AG04450 (cell line): ENCODE measurements at regions not wholly inside any gene's neighbourhood (a gene's known extent, or its start where the extent isn't known, plus 50 kb on each side); places are given as distances from the start of the nearest gene placed in this dataset.

Experiments used
- CTCF ChIA-PET: fragments of 300-600, 350-600 bp; formaldehyde crosslinking; extraction: SDS; loops from one replicate; lab custom pipeline; 2022; ENCODE audit warnings: antibody characterized with exemption, inconsistent platforms; lab: Charles Lee
- POLR2A ChIA-PET: fragments of 350-600 bp; formaldehyde crosslinking; extraction: SDS; loops from one replicate; lab custom pipeline; 2021; ENCODE audit warnings: antibody characterized with exemption, inconsistent platforms; lab: Yijun Ruan, JAX
- DNase-seq: peaks from one replicate; pipeline ENCODE4 v3.0.0-alpha.2; 2011; ENCODE audit warnings: low read depth, low spot score
- H3K27ac ChIP-seq: one replicate; pipeline ENCODE4 v1.5.1; 2012; ENCODE audit warnings: low read depth, low read length, control low read depth
- H3K27me3 ChIP-seq: one replicate; pipeline ENCODE4 v1.6.0; 2012; ENCODE audit warnings: low read length; ENCODE audit not compliant: control insufficient read depth, insufficient read depth
- H3K4me3 ChIP-seq: 2 replicates; pipeline ENCODE4 v1.5.1; 2011; ENCODE audit warnings: mild to moderate bottlenecking, low read depth, low read length, control low read depth
- H3K9me3 ChIP-seq: 2 replicates; pipeline ENCODE4 v1.5.1; 2012; ENCODE audit warnings: low read length; ENCODE audit not compliant: control insufficient read depth, insufficient read depth
- TF ChIP-seq, protein P1 (sequence below): IDR thresholded peaks from 2 replicates; pipeline ENCODE4 v1.5.1; 2011; ENCODE audit warnings: low read depth, low read length, control low read depth, inconsistent platforms

GRCh38 chr1:208929575-208929974, 653.9 kb upstream of the CAMK1G start:
- no peak overlapping the region for H3K4me3 ChIP-seq
- TF ChIP-seq, protein P1, sequence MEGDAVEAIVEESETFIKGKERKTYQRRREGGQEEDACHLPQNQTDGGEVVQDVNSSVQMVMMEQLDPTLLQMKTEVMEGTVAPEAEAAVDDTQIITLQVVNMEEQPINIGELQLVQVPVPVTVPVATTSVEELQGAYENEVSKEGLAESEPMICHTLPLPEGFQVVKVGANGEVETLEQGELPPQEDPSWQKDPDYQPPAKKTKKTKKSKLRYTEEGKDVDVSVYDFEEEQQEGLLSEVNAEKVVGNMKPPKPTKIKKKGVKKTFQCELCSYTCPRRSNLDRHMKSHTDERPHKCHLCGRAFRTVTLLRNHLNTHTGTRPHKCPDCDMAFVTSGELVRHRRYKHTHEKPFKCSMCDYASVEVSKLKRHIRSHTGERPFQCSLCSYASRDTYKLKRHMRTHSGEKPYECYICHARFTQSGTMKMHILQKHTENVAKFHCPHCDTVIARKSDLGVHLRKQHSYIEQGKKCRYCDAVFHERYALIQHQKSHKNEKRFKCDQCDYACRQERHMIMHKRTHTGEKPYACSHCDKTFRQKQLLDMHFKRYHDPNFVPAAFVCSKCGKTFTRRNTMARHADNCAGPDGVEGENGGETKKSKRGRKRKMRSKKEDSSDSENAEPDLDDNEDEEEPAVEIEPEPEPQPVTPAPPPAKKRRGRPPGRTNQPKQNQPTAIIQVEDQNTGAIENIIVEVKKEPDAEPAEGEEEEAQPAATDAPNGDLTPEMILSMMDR = no peak
- no peak overlapping the region for H3K27ac ChIP-seq
- no peaks in the 10 kb centered on the region for H3K9me3 ChIP-seq
- ChIA-PET CTCF (no interaction called here), POLR2A (no interaction called here)
- no peak for DNase-seq
- no peaks in the 10 kb centered on the region for H3K27me3 ChIP-seq

- CTCF ChIA-PET = no interaction called here
- H3K27ac ChIP-seq = no peak overlapping the region
- POLR2A ChIA-PET = no interaction called here
- H3K27me3 ChIP-seq = no peaks in the 10 kb centered on the region
- no peak for DNase-seq
- no peak overlapping the region for H3K4me3 ChIP-seq
- TF ChIP-seq, protein P1 = no peak
- no peaks in the 10 kb centered on the region for H3K9me3 ChIP-seq
Observed at GRCh38 chr1:208931936-208932335, 651.6 kb upstream of the CAMK1G start.

GRCh38 chr1:208933984-208934525, 649.5 kb upstream of the CAMK1G start:
- POLR2A ChIA-PET = no interaction called here
- Histone ChIP-seq H3K27me3 (no peaks in the 10 kb centered on the region), H3K27ac (no peak overlapping the region), H3K4me3 (no peak overlapping the region), H3K9me3 (no peaks in the 10 kb centered on the region)
- DNase-seq = no peak
- TF ChIP-seq, protein P1 = no peak
- CTCF ChIA-PET = no interaction called here

DNA sequence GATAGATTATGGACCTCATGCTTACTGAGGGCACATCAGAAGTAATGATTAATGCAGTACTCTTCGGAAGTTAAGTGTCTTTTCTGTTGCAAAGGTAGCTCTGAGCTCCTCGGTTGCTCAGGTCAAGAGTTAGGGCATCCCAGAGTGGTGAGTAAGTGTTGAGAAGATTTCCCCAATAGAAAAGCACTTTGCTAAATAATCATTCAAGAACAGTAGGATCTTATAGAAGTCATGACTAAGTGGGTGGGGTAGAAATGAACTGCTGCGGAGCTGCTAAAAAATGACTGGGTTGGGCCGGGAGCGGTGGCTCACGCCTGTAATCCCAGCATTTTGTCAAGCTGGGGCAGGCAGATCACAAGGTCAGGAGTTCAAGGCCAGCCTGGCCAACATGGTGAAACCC, 648.6 kb upstream of the CAMK1G start:
- Histone ChIP-seq H3K27me3 (no peaks in the 10 kb centered on the region), H3K27ac (no peak overlapping the region), H3K9me3 (no peaks in the 10 kb centered on the region), H3K4me3 (no peak overlapping the region)
- ChIA-PET CTCF (no interaction called here), POLR2A (no interaction called here)
- DNase-seq = no peak
- TF ChIP-seq, protein P1 = no peak

GRCh38 chr1:208935517-208936187, 647.9 kb upstream of the CAMK1G start:
- H3K27me3 ChIP-seq = no peaks in the 10 kb centered on the region
- TF ChIP-seq, protein P1 = no peak
- no peak overlapping the region for H3K27ac ChIP-seq
- H3K4me3 ChIP-seq = no peak overlapping the region
- CTCF ChIA-PET = no interaction called here
- DNase-seq = no peak
- POLR2A ChIA-PET = no interaction called here
- H3K9me3 ChIP-seq = no peaks in the 10 kb centered on the region
